Mesenchymal stem cell (in vitro differentiated cells and primary cell): ENCODE measurements at regions not wholly inside any gene's neighbourhood (a gene's known extent, or its start where the extent isn't known, plus 50 kb on each side); places are given as distances from the start of the nearest gene placed in this dataset.

Experiments
- DNase-seq: peaks from one replicate; pipeline ENCODE4 v3.0.0-alpha.2; 2013
- H2AFZ ChIP-seq: one replicate; pipeline ENCODE4 v1.6.1; 2013; ENCODE audit warnings: low read depth, mild to moderate bottlenecking, control low read depth, inconsistent platforms, low read length, moderate library complexity
- H2AK5ac ChIP-seq: 2 replicates; pipeline ENCODE4 v1.6.1; 2013; ENCODE audit warnings: low read length, moderate library complexity, mild to moderate bottlenecking, inconsistent platforms; ENCODE audit not compliant: severe bottlenecking
- H2BK120ac ChIP-seq: one replicate; pipeline ENCODE4 v1.6.1; 2013; ENCODE audit warnings: low read depth, mild to moderate bottlenecking, inconsistent platforms, low read length, moderate library complexity
- H2BK12ac ChIP-seq, 2 experiments: one replicate each; pipeline ENCODE4 v1.6.1; 2013; ENCODE audit warnings: inconsistent platforms in 2 of 2, low read length in 2 of 2, mild to moderate bottlenecking in 2 of 2, moderate library complexity in 2 of 2, control low read depth in 1 of 2
- H2BK15ac ChIP-seq: one replicate; pipeline ENCODE4 v1.6.1; 2013; ENCODE audit warnings: mild to moderate bottlenecking, low read depth, inconsistent platforms; ENCODE audit not compliant: poor library complexity, severe bottlenecking
- H2BK5ac ChIP-seq: 2 replicates; pipeline ENCODE4 v1.6.1; 2013; ENCODE audit warnings: low read depth, mild to moderate bottlenecking, low read length, control low read depth, inconsistent platforms; ENCODE audit not compliant: poor library complexity, severe bottlenecking
- H3K14ac ChIP-seq, 2 experiments: one replicate each; pipeline ENCODE4 v1.6.1; 2013; ENCODE audit warnings: inconsistent platforms in 2 of 2, low read length in 2 of 2, control low read depth in 1 of 2, mild to moderate bottlenecking in 1 of 2, moderate library complexity in 1 of 2
- H3K18ac ChIP-seq, 2 experiments: one replicate each; pipeline ENCODE4 v1.6.1; 2013; ENCODE audit warnings: inconsistent platforms in 2 of 2, low read length in 2 of 2, control low read depth in 1 of 2, low read depth in 1 of 2, mild to moderate bottlenecking in 1 of 2
- H3K23ac ChIP-seq, 2 experiments: one replicate each; pipeline ENCODE4 v1.6.1; 2013; ENCODE audit warnings: inconsistent platforms in 2 of 2, low read length in 2 of 2, mild to moderate bottlenecking in 2 of 2, moderate library complexity in 2 of 2, control low read depth in 1 of 2
- H3K27ac ChIP-seq: 2 replicates; pipeline ENCODE4 v1.5.1; 2013; ENCODE audit warnings: mild to moderate bottlenecking, moderate library complexity, low read length, control low read depth, inconsistent platforms; ENCODE audit not compliant: poor library complexity, severe bottlenecking
- H3K27me3 ChIP-seq, 2 experiments: 2 replicates each; pipeline versions ENCODE4 v1.6.1 to v1.7.0; 2013; ENCODE audit warnings: low read length in 2 of 2, mild to moderate bottlenecking in 2 of 2, moderate library complexity in 2 of 2, control low read depth in 1 of 2, inconsistent platforms in 1 of 2; ENCODE audit not compliant: control insufficient read depth in 1 of 2, insufficient read depth in 1 of 2
- H3K36me3 ChIP-seq, 2 experiments: 2 replicates each; pipeline versions ENCODE4 v1.6.1 to v1.7.0; 2013; ENCODE audit warnings: low read length in 2 of 2, control low read depth in 1 of 2, inconsistent platforms in 1 of 2, low read depth in 1 of 2, mild to moderate bottlenecking in 1 of 2; ENCODE audit not compliant: insufficient read depth in 2 of 2, control insufficient read depth in 1 of 2
- H3K4ac ChIP-seq, 2 experiments: one replicate each; pipeline ENCODE4 v1.6.1; 2013; ENCODE audit warnings: inconsistent platforms in 2 of 2, low read length in 2 of 2, mild to moderate bottlenecking in 2 of 2, moderate library complexity in 2 of 2, control low read depth in 1 of 2, low read depth in 1 of 2
- H3K4me1 ChIP-seq: 2 replicates; pipeline ENCODE4 v1.6.1; 2013; ENCODE audit warnings: low read depth, low read length, control low read depth; ENCODE audit not compliant: control insufficient read depth, insufficient read depth
- H3K4me2 ChIP-seq: 2 replicates; pipeline ENCODE4 v1.6.1; 2013; ENCODE audit warnings: low read length, mild to moderate bottlenecking, inconsistent platforms; ENCODE audit not compliant: poor library complexity, severe bottlenecking
- H3K4me3 ChIP-seq, 2 experiments: 2 replicates each; pipeline versions ENCODE4 v1.5.1 to v1.7.0; 2013; ENCODE audit warnings: low read length in 2 of 2, mild to moderate bottlenecking in 2 of 2, control low read depth in 1 of 2, low read depth in 1 of 2; ENCODE audit not compliant: insufficient read depth in 1 of 2
- H3K79me1 ChIP-seq: replicated peaks from 2 replicates; pipeline ENCODE4 v1.6.1; 2013; ENCODE audit warnings: mild to moderate bottlenecking, control low read depth, low read length, inconsistent platforms; ENCODE audit not compliant: poor library complexity, severe bottlenecking
- H3K9ac ChIP-seq: 2 replicates; pipeline ENCODE4 v1.7.0; 2013; ENCODE audit warnings: mild to moderate bottlenecking, low read length, moderate library complexity
- H3K9me3 ChIP-seq: 2 replicates; pipeline ENCODE4 v1.7.0; 2013; ENCODE audit warnings: mild to moderate bottlenecking, low read length; ENCODE audit not compliant: control insufficient read depth
- H4K8ac ChIP-seq: one replicate; pipeline ENCODE4 v1.6.1; 2013; ENCODE audit warnings: inconsistent platforms, mild to moderate bottlenecking, low read length, moderate library complexity
- H4K91ac ChIP-seq: one replicate; pipeline ENCODE4 v1.6.1; 2013; ENCODE audit warnings: mild to moderate bottlenecking, low read length, inconsistent platforms
- WGBS: methylation state at CpG from one replicate; pipeline ENCODE4 v1.1.7; 2013; ENCODE audit warnings: mixed read lengths; 5-methylcytosine and 5-hydroxymethylcytosine counted together

DNA sequence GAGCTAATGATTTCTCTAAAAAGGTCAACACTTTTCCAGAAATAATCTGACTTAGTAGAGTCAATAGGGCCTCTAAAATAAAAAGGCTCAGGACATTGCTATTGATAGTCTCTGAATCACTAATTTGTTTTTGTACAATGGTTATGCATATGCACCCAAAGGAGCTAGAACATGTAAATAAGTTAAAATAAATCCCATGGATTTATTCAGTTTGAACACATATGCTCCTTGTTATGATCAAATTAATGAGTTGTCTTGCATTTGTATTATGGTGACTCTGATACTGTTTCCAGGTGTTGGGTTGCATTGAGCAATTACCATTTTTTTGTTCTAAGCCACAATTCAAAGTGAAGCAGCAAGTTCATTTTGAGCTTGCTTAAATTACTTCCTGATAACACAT lies 276.0 kb upstream of the TUSC1 start:
- H3K4ac ChIP-seq = no peak overlapping the region
- H3K23ac ChIP-seq = no peak overlapping the region
- H3K27me3 ChIP-seq = no peaks in the 10 kb centered on the region
- H2BK5ac ChIP-seq = no peak overlapping the region
- no peak overlapping the region for H4K91ac ChIP-seq
- H3K4me3 ChIP-seq = no peak overlapping the region
- peaks cover 5% of the 10 kb centered on the region for H3K9me3 ChIP-seq
- H2BK15ac ChIP-seq = no peak overlapping the region
- no peak for DNase-seq
- H3K79me1 ChIP-seq = no peaks in the 10 kb centered on the region
- H3K14ac ChIP-seq = no peak overlapping the region
- no peaks in the 10 kb centered on the region for H3K36me3 ChIP-seq
- no peak overlapping the region for H2AK5ac ChIP-seq
- H3K9ac ChIP-seq = no peak overlapping the region
- no peak overlapping the region for H3K27ac ChIP-seq
- H3K4me2 ChIP-seq = no peak overlapping the region
- H3K4me1 ChIP-seq = no peaks in the 10 kb centered on the region
- no peak overlapping the region for H2BK12ac ChIP-seq
- H3K18ac ChIP-seq = no peak overlapping the region
- H4K8ac ChIP-seq = no peak overlapping the region
- H2BK120ac ChIP-seq = no peak overlapping the region
- H2AFZ ChIP-seq = no peak overlapping the region

DNA sequence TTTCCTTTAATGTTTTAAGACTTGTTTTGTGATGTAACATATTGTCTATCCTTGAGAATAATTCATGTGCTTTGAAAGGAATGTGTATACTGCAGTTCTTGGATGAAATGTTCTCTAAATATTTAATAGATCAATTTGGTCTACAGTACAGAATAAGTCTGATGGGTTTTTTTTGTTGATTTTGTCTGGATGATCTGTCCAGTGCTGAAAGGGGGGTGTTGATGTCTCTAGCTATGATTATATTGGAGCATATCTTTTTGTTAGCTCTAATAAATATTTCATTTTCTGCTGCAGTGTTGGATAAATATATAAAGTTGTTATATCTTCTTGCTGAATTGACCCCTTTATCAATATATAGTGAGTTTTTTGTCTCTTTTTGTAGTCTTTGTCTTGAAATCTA lies 269.9 kb upstream of the TUSC1 start:
- H3K23ac ChIP-seq = no peak overlapping the region

DNA sequence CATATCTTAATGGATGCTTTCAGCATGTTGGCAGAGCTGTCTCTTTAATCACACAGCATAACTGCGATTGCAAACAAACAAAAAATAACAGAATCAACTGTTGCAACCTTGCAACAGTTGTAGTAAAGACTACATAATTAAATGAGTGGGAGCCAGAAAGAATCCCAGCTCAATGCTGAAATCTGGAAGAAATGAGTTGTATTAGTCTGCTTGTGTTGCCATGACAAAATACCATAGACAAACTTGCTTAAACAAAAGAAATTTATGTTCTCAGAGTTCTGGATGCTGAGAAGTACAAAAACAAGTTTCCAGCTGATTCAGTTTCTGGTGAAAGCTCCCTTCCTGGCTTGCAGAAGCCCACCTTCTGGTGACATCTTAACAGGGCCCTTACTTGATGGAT lies 260.9 kb upstream of the TUSC1 start:
- Histone ChIP-seq H3K36me3 (no peaks in the 10 kb centered on the region), H2AFZ (no peak overlapping the region), H3K4ac (no peak overlapping the region), H2BK120ac (no peak overlapping the region), H3K79me1 (no peaks in the 10 kb centered on the region), H3K27ac (no peak overlapping the region), H2BK12ac (no peak overlapping the region), H3K27me3 (no peaks in the 10 kb centered on the region), H3K9ac (no peak overlapping the region), H4K91ac (no peak overlapping the region), H3K14ac (no peak overlapping the region), H4K8ac (no peak overlapping the region), H3K18ac (no peak overlapping the region), H3K23ac (no peak overlapping the region), H3K4me2 (no peak overlapping the region), H2BK5ac (no peak overlapping the region), H2AK5ac (no peak overlapping the region), H3K4me1 (no peaks in the 10 kb centered on the region), H3K9me3 (no peaks in the 10 kb centered on the region), H2BK15ac (no peak overlapping the region), H3K4me3 (no peak overlapping the region)
- no peak for DNase-seq
- WGBS = no CpG with 5 or more reads among the region's 1 CpG

More for the DNA sequence above, 269.9 kb upstream of the TUSC1 start:
- Histone ChIP-seq H3K18ac (no peak overlapping the region), H3K14ac (no peak overlapping the region), H2BK120ac (no peak overlapping the region), H3K9me3 (peaks cover 16% of the 10 kb centered on the region), H2BK15ac (no peak overlapping the region), H3K4me3 (no peak overlapping the region), H3K27me3 (no peaks in the 10 kb centered on the region), H2BK5ac (no peak overlapping the region), H3K27ac (no peak overlapping the region), H2BK12ac (no peak overlapping the region), H4K8ac (no peak overlapping the region), H2AK5ac (no peak overlapping the region), H3K9ac (no peak overlapping the region), H4K91ac (no peak overlapping the region), H3K79me1 (no peaks in the 10 kb centered on the region), H2AFZ (no peak overlapping the region), H3K4me2 (no peak overlapping the region), H3K4ac (no peak overlapping the region), H3K36me3 (no peaks in the 10 kb centered on the region), H3K4me1 (no peaks in the 10 kb centered on the region)
- DNase-seq = no peak

- H2BK15ac ChIP-seq = no peak overlapping the region
- H3K14ac ChIP-seq = no peak overlapping the region
- no peak overlapping the region for H2BK12ac ChIP-seq
- DNase-seq = no peak
- H3K4me3 ChIP-seq = no peak overlapping the region
- no peak overlapping the region for H2AK5ac ChIP-seq
- H3K27me3 ChIP-seq = no peaks in the 10 kb centered on the region
- H3K4me1 ChIP-seq = no peaks in the 10 kb centered on the region
- no peak overlapping the region for H3K4ac ChIP-seq
- no peaks in the 10 kb centered on the region for H3K9me3 ChIP-seq
- no peak overlapping the region for H4K91ac ChIP-seq
- peak overlapping the region; percentile 34 for H3K4me2 ChIP-seq
- no peaks in the 10 kb centered on the region for H3K36me3 ChIP-seq
- no peak overlapping the region for H2BK120ac ChIP-seq
- no peak overlapping the region for H3K18ac ChIP-seq
- no peak overlapping the region for H3K27ac ChIP-seq
- H4K8ac ChIP-seq = no peak overlapping the region
- no peak overlapping the region for H2AFZ ChIP-seq
- H3K23ac ChIP-seq = no peak overlapping the region
- no peak overlapping the region for H2BK5ac ChIP-seq
- WGBS = no CpG with 5 or more reads among the region's 1 CpG
- H3K79me1 ChIP-seq = no peaks in the 10 kb centered on the region
- H3K9ac ChIP-seq = no peak overlapping the region
Observed at GRCh38 chr9:25936031-25936430, 257.8 kb upstream of the TUSC1 start.
